ENCODE measurements at regions not wholly inside any gene's neighbourhood (a gene's known extent, or its start where the extent isn't known, plus 50 kb on each side); places are given as distances from the start of the nearest gene placed in this dataset.

- H3K27me3 ChIP-seq, result no peaks in the 10 kb centered on the region
- no peak overlapping the region for H3K4me3 ChIP-seq
- no peaks in the 10 kb centered on the region for H3K9me3 ChIP-seq
- no peaks in the 10 kb centered on the region for H3K36me3 ChIP-seq
- no peaks in the 10 kb centered on the region for H3K4me1 ChIP-seq
- TF ChIP-seq POLR2AphosphoS5 (IDR thresholded peaks at IDR 0.05), result no peak
- no peak for TF ChIP-seq CTCF (IDR thresholded peaks at IDR 0.05)
- no peak for TF ChIP-seq EP300 (IDR thresholded peaks at IDR 0.05)
- TF ChIP-seq POLR2A (IDR thresholded peaks at IDR 0.05), result no peak
- 23 to 32% methylated on average over 2 of the region's 2 CpGs for WGBS, 2 donors
- ATAC-seq (ENCODE audit: low FRiP score in 2 of 2), result peak in 1 of 2 donors; percentile 34
- DNase-seq, result no peak
- no peak overlapping the region for H3K27ac ChIP-seq
These were observed 107.6 kb upstream of the PRSS3 start for GRCh38 chr9:33687779-33688178.

- H3K27ac ChIP-seq, result no peak overlapping the region
- TF ChIP-seq EP300 (IDR thresholded peaks at IDR 0.05) (no peak), POLR2AphosphoS5 (IDR thresholded peaks at IDR 0.05) (no peak), POLR2A (IDR thresholded peaks at IDR 0.05) (no peak), CTCF (IDR thresholded peaks at IDR 0.05) (no peak)
- DNase-seq, result no peak
- no peaks in the 10 kb centered on the region for H3K36me3 ChIP-seq
- 68 to 76% methylated on average over 2 of the region's 2 CpGs for whole genome bisulfite sequencing, 2 donors
- no peaks in the 10 kb centered on the region for H3K27me3 ChIP-seq
- no peaks in the 10 kb centered on the region for H3K4me1 ChIP-seq
- ATAC-seq (ENCODE audit: low FRiP score in 2 of 2), result no peak
- H3K4me3 ChIP-seq, result no peak overlapping the region
- no peaks in the 10 kb centered on the region for H3K9me3 ChIP-seq
These were observed 105.0 kb upstream of the PRSS3 start for GRCh38 chr9:33690143-33690933.

GRCh38 chr9:33695299-33695698 lies 100.1 kb upstream of the PRSS3 start:
- Histone ChIP-seq H3K4me1 (no peaks in the 10 kb centered on the region), H3K36me3 (no peaks in the 10 kb centered on the region), H3K27ac (no peak overlapping the region), H3K27me3 (no peaks in the 10 kb centered on the region), H3K4me3 (no peak overlapping the region), H3K9me3 (no peaks in the 10 kb centered on the region)
- DNase-seq, result no peak
- ATAC-seq (ENCODE audit: low FRiP score in 2 of 2), result no peak
- 68 to 81% methylated on average over 2 of the region's 2 CpGs for WGBS, 2 donors
- TF ChIP-seq EP300 (IDR thresholded peaks at IDR 0.05) (no peak), POLR2A (IDR thresholded peaks at IDR 0.05) (no peak), POLR2AphosphoS5 (IDR thresholded peaks at IDR 0.05) (no peak), CTCF (IDR thresholded peaks at IDR 0.05) (no peak)

- Histone ChIP-seq H3K4me3 (no peak overlapping the region), H3K4me1 (no peaks in the 10 kb centered on the region), H3K9me3 (no peaks in the 10 kb centered on the region), H3K27ac (no peak overlapping the region), H3K36me3 (no peaks in the 10 kb centered on the region), H3K27me3 (no peaks in the 10 kb centered on the region)
- no peak for TF ChIP-seq EP300 (IDR thresholded peaks at IDR 0.05)
- no peak for TF ChIP-seq POLR2AphosphoS5 (IDR thresholded peaks at IDR 0.05)
- no peak for TF ChIP-seq POLR2A (IDR thresholded peaks at IDR 0.05)
- TF ChIP-seq CTCF (IDR thresholded peaks at IDR 0.05), result no peak
- ATAC-seq (ENCODE audit: low FRiP score in 2 of 2) (no peak), DNase-seq (no peak)
- whole genome bisulfite sequencing, 2 donors, result 87 to 88% methylated on average over 3 of the region's 3 CpGs
These were observed 99.5 kb upstream of the PRSS3 start for GRCh38 chr9:33695856-33696255.

GRCh38 chr9:33697171-33697570 lies 98.2 kb upstream of the PRSS3 start:
- DNase-seq, result no peak
- no peaks in the 10 kb centered on the region for H3K4me1 ChIP-seq
- H3K4me3 ChIP-seq, result no peak overlapping the region
- no peak overlapping the region for H3K27ac ChIP-seq
- H3K36me3 ChIP-seq, result no peaks in the 10 kb centered on the region
- H3K27me3 ChIP-seq, result no peaks in the 10 kb centered on the region
- TF ChIP-seq CTCF (IDR thresholded peaks at IDR 0.05), result no peak
- TF ChIP-seq EP300 (IDR thresholded peaks at IDR 0.05), result no peak
- TF ChIP-seq POLR2AphosphoS5 (IDR thresholded peaks at IDR 0.05), result no peak
- no peak for TF ChIP-seq POLR2A (IDR thresholded peaks at IDR 0.05)
- ATAC-seq (ENCODE audit: low FRiP score in 2 of 2), result no peak
- no peaks in the 10 kb centered on the region for H3K9me3 ChIP-seq

All from upper lobe of left lung (tissue), 6 donors.